Tibial nerve (tissue), 4 donors: ENCODE measurements at regions not wholly inside any gene's neighbourhood (a gene's known extent, or its start where the extent isn't known, plus 50 kb on each side); places are given as distances from the start of the nearest gene placed in this dataset.

Experiments
- DNase-seq, 2 donors: peaks; one replicate each; pipeline ENCODE4 v3.0.0-alpha.2; 2019; ENCODE audit warnings: low spot score in 2 of 2
- H3K27ac ChIP-seq, 4 donors: fragments of 200-600 bp; sonication (generic) in 3 of 4; one replicate each; pipeline ENCODE4 v1.5.1; 2017 to 2019; ENCODE audit warnings: mild to moderate bottlenecking in 1 of 4
- H3K27me3 ChIP-seq, 2 donors: fragments of 200-600 bp; sonication (generic) in 1 of 2; one replicate each; pipeline versions ENCODE4 v1.5.1 to v1.6.0; 2017 to 2019
- H3K36me3 ChIP-seq, 3 donors: fragments of 200-600 bp; sonication (generic); one replicate each; pipeline ENCODE4 v1.5.1; 2018 to 2019
- H3K4me1 ChIP-seq, 4 donors: fragments of 200-600 bp; sonication (generic) in 3 of 4; one replicate each; pipeline ENCODE4 v1.5.1; 2017 to 2019
- H3K4me3 ChIP-seq, 4 donors: fragments of 200-600 bp; sonication (generic) in 3 of 4; one replicate each; pipeline ENCODE4 v1.5.1; 2017 to 2019; ENCODE audit warnings: mild to moderate bottlenecking in 1 of 4, moderate library complexity in 1 of 4
- H3K9me3 ChIP-seq, 4 donors: fragments of 200-600 bp; sonication (generic) in 3 of 4; one replicate each; pipeline ENCODE4 v1.5.1; 2017 to 2019
- EP300 ChIP-seq, 2 donors: sonication (generic); formaldehyde crosslinking; IDR thresholded peaks; one replicate each; pipeline ENCODE4 v1.6.1; 2017; ENCODE audit warnings: antibody characterized with exemption in 2 of 2, mild to moderate bottlenecking in 1 of 2
- POLR2A ChIP-seq, 2 donors: fragments of 450-650 bp; IDR thresholded peaks; one replicate each; pipeline ENCODE4 v1.6.1; 2017; ENCODE audit warnings: antibody characterized with exemption in 2 of 2, mild to moderate bottlenecking in 2 of 2, moderate library complexity in 2 of 2
- WGBS, 2 donors: methylation state at CpG; one replicate each; pipeline ENCODE4 v1.1.5; 2018; 5-methylcytosine and 5-hydroxymethylcytosine counted together
- TF ChIP-seq, protein P1 (sequence below), 5 experiments: fragments of 200-600 bp in 3 of 5; fragments of 450-650 bp in 2 of 5; sonication (generic) in 3 of 5; IDR thresholded peaks; one replicate each; pipeline ENCODE4 v1.5.1; 2016 to 2019; ENCODE audit warnings: antibody characterized with exemption in 5 of 5, mild to moderate bottlenecking in 3 of 5, moderate library complexity in 2 of 5

- 71 to 86% methylated on average over 1 of the region's 1 CpG for WGBS, 2 donors
- no peak for DNase-seq
- TF ChIP-seq EP300 (IDR thresholded peaks at IDR 0.05) (no peak), POLR2A (IDR thresholded peaks at IDR 0.05) (no peak)
- TF ChIP-seq, protein P1, sequence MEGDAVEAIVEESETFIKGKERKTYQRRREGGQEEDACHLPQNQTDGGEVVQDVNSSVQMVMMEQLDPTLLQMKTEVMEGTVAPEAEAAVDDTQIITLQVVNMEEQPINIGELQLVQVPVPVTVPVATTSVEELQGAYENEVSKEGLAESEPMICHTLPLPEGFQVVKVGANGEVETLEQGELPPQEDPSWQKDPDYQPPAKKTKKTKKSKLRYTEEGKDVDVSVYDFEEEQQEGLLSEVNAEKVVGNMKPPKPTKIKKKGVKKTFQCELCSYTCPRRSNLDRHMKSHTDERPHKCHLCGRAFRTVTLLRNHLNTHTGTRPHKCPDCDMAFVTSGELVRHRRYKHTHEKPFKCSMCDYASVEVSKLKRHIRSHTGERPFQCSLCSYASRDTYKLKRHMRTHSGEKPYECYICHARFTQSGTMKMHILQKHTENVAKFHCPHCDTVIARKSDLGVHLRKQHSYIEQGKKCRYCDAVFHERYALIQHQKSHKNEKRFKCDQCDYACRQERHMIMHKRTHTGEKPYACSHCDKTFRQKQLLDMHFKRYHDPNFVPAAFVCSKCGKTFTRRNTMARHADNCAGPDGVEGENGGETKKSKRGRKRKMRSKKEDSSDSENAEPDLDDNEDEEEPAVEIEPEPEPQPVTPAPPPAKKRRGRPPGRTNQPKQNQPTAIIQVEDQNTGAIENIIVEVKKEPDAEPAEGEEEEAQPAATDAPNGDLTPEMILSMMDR (IDR thresholded peaks at IDR 0.05) = no peak
- Histone ChIP-seq H3K27ac (no peak overlapping the region), H3K4me3 (no peak overlapping the region), H3K4me1 (no peaks in the 10 kb centered on the region), H3K9me3 (no peaks in the 10 kb centered on the region), H3K27me3 (no peaks in the 10 kb centered on the region), H3K36me3 (no peaks in the 10 kb centered on the region)
These were observed 110.0 kb upstream of the OBI1 start for GRCh38 chr13:78768950-78769349.

GRCh38 chr13:78764665-78765064 lies 105.7 kb upstream of the OBI1 start:
- WGBS, 2 donors = 75 to 80% methylated on average over 9 of the region's 9 CpGs
- TF ChIP-seq EP300 (IDR thresholded peaks at IDR 0.05) (no peak), POLR2A (IDR thresholded peaks at IDR 0.05) (no peak)
- TF ChIP-seq, protein P1 (IDR thresholded peaks at IDR 0.05) = no peak

GRCh38 chr13:78762825-78763224 lies 103.9 kb upstream of the OBI1 start:
- WGBS, 2 donors = 46 to 49% methylated on average over 2 of the region's 2 CpGs

More at GRCh38 chr13:78764665-78765064, 105.7 kb upstream of the OBI1 start:
- H3K36me3 ChIP-seq = no peaks in the 10 kb centered on the region
- no peak for DNase-seq
- no peak overlapping the region for H3K4me3 ChIP-seq
- H3K27me3 ChIP-seq = no peaks in the 10 kb centered on the region
- H3K27ac ChIP-seq = no peak overlapping the region
- no peaks in the 10 kb centered on the region for H3K4me1 ChIP-seq
- H3K9me3 ChIP-seq = no peaks in the 10 kb centered on the region

DNA sequence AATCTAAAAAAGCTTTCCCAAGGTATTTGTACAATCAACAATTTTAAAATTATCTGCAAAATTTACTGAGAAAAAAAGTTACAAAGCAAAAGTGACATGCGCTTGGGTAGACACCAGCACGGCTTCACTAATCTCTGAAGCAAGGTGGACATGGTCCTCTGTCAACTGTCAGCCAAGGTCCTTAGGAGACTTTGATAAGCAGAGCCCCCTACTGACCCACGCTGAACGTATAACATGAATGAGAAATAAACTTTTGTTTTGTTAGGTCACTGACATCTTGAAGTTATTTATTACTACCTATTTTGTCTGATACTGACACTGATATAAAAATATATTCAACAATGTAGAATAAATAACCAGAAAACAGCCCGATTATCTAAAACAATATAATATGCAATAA lies 100.7 kb upstream of the OBI1 start:
- TF ChIP-seq EP300 (IDR thresholded peaks at IDR 0.05) (no peak), POLR2A (IDR thresholded peaks at IDR 0.05) (no peak)
- TF ChIP-seq, protein P1 (IDR thresholded peaks at IDR 0.05) = no peak
- Histone ChIP-seq H3K36me3 (no peaks in the 10 kb centered on the region), H3K27ac (no peak overlapping the region), H3K4me1 (no peaks in the 10 kb centered on the region), H3K27me3 (no peaks in the 10 kb centered on the region), H3K4me3 (no peak overlapping the region), H3K9me3 (no peaks in the 10 kb centered on the region)
- 73 to 75% methylated on average over 5 of the region's 5 CpGs for WGBS, 2 donors
- DNase-seq = no peak

More at GRCh38 chr13:78762825-78763224, 103.9 kb upstream of the OBI1 start:
- Histone ChIP-seq H3K4me1 (no peaks in the 10 kb centered on the region), H3K27ac (no peak overlapping the region), H3K36me3 (no peaks in the 10 kb centered on the region), H3K27me3 (no peaks in the 10 kb centered on the region), H3K4me3 (no peak overlapping the region), H3K9me3 (no peaks in the 10 kb centered on the region)
- no peak for DNase-seq
- TF ChIP-seq POLR2A (IDR thresholded peaks at IDR 0.05) (no peak), EP300 (IDR thresholded peaks at IDR 0.05) (no peak)
- TF ChIP-seq, protein P1 (IDR thresholded peaks at IDR 0.05) = no peak

- H3K4me3 ChIP-seq = no peak overlapping the region
- no peaks in the 10 kb centered on the region for H3K36me3 ChIP-seq
- H3K4me1 ChIP-seq = no peaks in the 10 kb centered on the region
- H3K27me3 ChIP-seq = no peaks in the 10 kb centered on the region
- no peak for TF ChIP-seq EP300 (IDR thresholded peaks at IDR 0.05)
- TF ChIP-seq, protein P1 (IDR thresholded peaks at IDR 0.05) = no peak
- no peak for TF ChIP-seq POLR2A (IDR thresholded peaks at IDR 0.05)
- H3K27ac ChIP-seq = no peak overlapping the region
- no peak for DNase-seq
- WGBS, 2 donors = 88 to 91% methylated on average over 4 of the region's 4 CpGs
- H3K9me3 ChIP-seq = no peaks in the 10 kb centered on the region
These were observed 99.6 kb upstream of the OBI1 start for GRCh38 chr13:78758549-78758948.
